K562 (cell line): ENCODE measurements at regions not wholly inside any gene's neighbourhood (a gene's known extent, or its start where the extent isn't known, plus 50 kb on each side); places are given as distances from the start of the nearest gene placed in this dataset.

Experiments
- ATAC-seq: fragments of 200-7000 bp; cut with Tn5 transposase; 3 replicates; pipeline ENCODE4 v1.9.1; 2020; ENCODE audit warnings: moderate library complexity
- BruUV-seq: library from RNA; stranded (reverse); fragments of 400-500 nt; replicated peaks from 2 replicates; lab custom pipeline; 2021; lab: Mats Ljungman, UMichigan
- CTCF ChIA-PET: fragments of 300-600 bp; formaldehyde crosslinking; extraction: SDS; loops from one replicate; lab custom pipeline; 2021; ENCODE audit warnings: low intra/inter-chr PET ratio; lab: Yijun Ruan, JAX
- POLR2A ChIA-PET: fragments of 300-600, 350-650 bp; sonication (Branson Sonifier 250); formaldehyde crosslinking; extraction: SDS; loops from one replicate; lab custom pipeline; 2021; ENCODE audit warnings: antibody characterized with exemption, inconsistent platforms; lab: Yijun Ruan, JAX
- DNase-seq, 4 experiments: peaks; one replicate each; pipeline versions ENCODE4 v3.0.0 to v3.0.0-alpha.2; 2011 to 2018; ENCODE audit warnings: low spot score in 3 of 4, mixed read lengths in 3 of 4; ENCODE audit errors: extremely low read depth in 1 of 4
- FAIRE-seq: peaks from 2 replicates; lab custom pipeline; 2011; peaks lifted over from hg19 to GRCh38; lab: Jason Lieb, UNC
- H2AFZ ChIP-seq: 2 replicates; pipeline ENCODE4 v1.6.0; 2011; ENCODE audit warnings: low read depth, low read length, control low read depth, inconsistent platforms
- H3K27ac ChIP-seq: fragments of 200-600 bp; 3 replicates; pipeline ENCODE4 v1.8.0; 2011; ENCODE audit warnings: low read depth, mild to moderate bottlenecking, control low read depth, inconsistent platforms, low read length, moderate library complexity, mixed read lengths; ENCODE audit errors: extremely low read depth
- H3K27me3 ChIP-seq, 2 experiments: fragments of 300-600 bp in 1 of 2; 2 replicates in 1 of 2; 3 replicates in 1 of 2; pipeline versions ENCODE4 v1.6.0 to v1.8.0; 2011; ENCODE audit warnings: inconsistent platforms in 2 of 2, low read length in 2 of 2, mild to moderate bottlenecking in 1 of 2, mixed read lengths in 1 of 2, moderate library complexity in 1 of 2; ENCODE audit not compliant: control insufficient read depth in 2 of 2, insufficient read depth in 2 of 2
- H3K36me3 ChIP-seq: fragments of 300-600 bp; 3 replicates; pipeline ENCODE4 v1.8.0; 2011; ENCODE audit warnings: mild to moderate bottlenecking, low read length, inconsistent platforms; ENCODE audit not compliant: control insufficient read depth, insufficient read depth
- H3K4me1 ChIP-seq, 2 experiments: fragments of 200-600 bp in 1 of 2; replicated peaks in 1 of 2; 2 replicates in 1 of 2; 3 replicates in 1 of 2; pipeline versions ENCODE4 v1.5.1 to v1.8.0; 2011; ENCODE audit warnings: inconsistent platforms in 2 of 2, low read length in 2 of 2, mild to moderate bottlenecking in 1 of 2, mixed read lengths in 1 of 2, moderate library complexity in 1 of 2; ENCODE audit not compliant: control insufficient read depth in 2 of 2, insufficient read depth in 2 of 2
- H3K4me2 ChIP-seq: 2 replicates; pipeline ENCODE4 v1.6.1; 2011; ENCODE audit warnings: low read length, control low read depth, inconsistent platforms, mixed read lengths; ENCODE audit not compliant: insufficient read depth
- H3K4me3 ChIP-seq: fragments of 200-600 bp; sonication (generic), shearing (Covaris generic); 2 replicates; pipeline ENCODE4 v1.5.1; 2016; ENCODE audit warnings: control low read depth, inconsistent platforms
- H3K79me2 ChIP-seq: fragments of 200-600 bp; 3 replicates; pipeline ENCODE4 v1.8.0; 2011; ENCODE audit warnings: low read length, inconsistent platforms; ENCODE audit not compliant: control insufficient read depth, insufficient read depth
- H3K9ac ChIP-seq, 2 experiments: 2 replicates each; pipeline versions ENCODE4 v1.6.0 to v1.6.1; 2011; ENCODE audit warnings: low read depth in 2 of 2, low read length in 2 of 2, control low read depth in 1 of 2, inconsistent platforms in 1 of 2, mild to moderate bottlenecking in 1 of 2, mixed read lengths in 1 of 2; ENCODE audit not compliant: insufficient read depth in 1 of 2
- H3K9me1 ChIP-seq: one replicate; pipeline ENCODE4 v1.6.0; 2011; ENCODE audit warnings: inconsistent platforms, mild to moderate bottlenecking, low read length, moderate library complexity; ENCODE audit not compliant: control insufficient read depth, insufficient read depth
- H3K9me3 ChIP-seq: replicated peaks from 2 replicates; pipeline ENCODE4 v1.5.1; 2011; ENCODE audit warnings: low read depth, low read length, inconsistent platforms; ENCODE audit not compliant: control insufficient read depth, insufficient read depth
- H4K20me1 ChIP-seq: replicated peaks from 2 replicates; pipeline ENCODE4 v1.6.1; 2011; ENCODE audit warnings: low read length, inconsistent platforms, mixed read lengths; ENCODE audit not compliant: control insufficient read depth, insufficient read depth
- FOSL1 ChIP-seq: fragments of 200-800 bp; sonication (Bioruptor generic); conservative IDR thresholded peaks from 2 replicates; pipeline ENCODE4 v1.6.1; 2016; ENCODE audit warnings: missing genetic modification characterization, missing compliant biosample characterization
- RBM34 ChIP-seq: fragments of 200-400 bp; formaldehyde crosslinking; IDR thresholded peaks from 2 replicates; pipeline ENCODE4 v1.6.1; 2018; ENCODE audit warnings: low read length, borderline replicate concordance; ENCODE audit not compliant: insufficient read depth
- ZNF311 ChIP-seq: fragments of 250-450 bp; sonication (Bioruptor Pico); IDR thresholded peaks from 2 replicates; pipeline ENCODE4 v1.4.0; 2020; ENCODE audit warnings: mild to moderate bottlenecking, moderate library complexity
- WGBS: fragments of 100-300 bp; shearing (Covaris generic); methylation state at CpG from one replicate; pipeline ENCODE4 v1.1.6; 2016; ENCODE audit warnings: low coverage, mixed read lengths; ENCODE audit not compliant: insufficient coverage; ENCODE audit errors: missing lambda C conversion rate; 5-methylcytosine and 5-hydroxymethylcytosine counted together
- in situ Hi-C: fragments of 300-500 bp; cut with MboI; formaldehyde crosslinking; loops from 4 replicates; pipeline ENCODE4 v1.15.0; 2018; ENCODE audit warnings: inconsistent platforms, mixed read lengths
- intact Hi-C: fragments of 100-400 bp; cut with micrococcal nuclease; formaldehyde crosslinking; loops from 2 replicates; pipeline ENCODE4 v1.14.2; 2022
- TF ChIP-seq, protein P1 (sequence below): fragments of 250-450 bp; sonication (Bioruptor Pico); IDR thresholded peaks from 2 replicates; pipeline ENCODE4 v1.4.0; 2020; ENCODE audit warnings: mild to moderate bottlenecking

DNA sequence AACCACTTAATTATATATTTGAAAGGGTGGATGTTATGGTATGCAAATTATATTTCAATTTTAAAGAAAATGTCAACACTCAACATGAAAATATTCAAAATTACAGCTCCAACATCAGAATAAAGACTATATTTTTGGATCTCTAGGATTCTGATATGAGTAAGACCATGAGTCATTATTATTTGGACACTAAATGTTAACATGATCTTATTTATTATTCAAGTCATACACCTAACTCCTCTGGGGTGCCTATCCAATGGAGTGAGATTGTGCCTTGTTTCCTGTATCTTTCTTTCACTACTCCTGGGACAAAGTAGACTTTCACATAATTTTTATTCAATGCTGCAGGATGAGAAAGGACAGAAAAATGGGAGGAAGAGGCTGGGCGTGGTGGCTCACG is 135.2 kb upstream of the PRSS1 start:
- CTCF ChIA-PET: no interaction called here
- WGBS: 8% methylated on average over 2 of the region's 2 CpGs
- H3K9ac ChIP-seq: no peak overlapping the region
- TF ChIP-seq ZNF311 (CRISPR knock-in tag) (no peak), RBM34 (no peak), FOSL1 (tag) (peak; percentile 40; the same call in 1 of the 2 replicates)
- TF ChIP-seq, protein P1, sequence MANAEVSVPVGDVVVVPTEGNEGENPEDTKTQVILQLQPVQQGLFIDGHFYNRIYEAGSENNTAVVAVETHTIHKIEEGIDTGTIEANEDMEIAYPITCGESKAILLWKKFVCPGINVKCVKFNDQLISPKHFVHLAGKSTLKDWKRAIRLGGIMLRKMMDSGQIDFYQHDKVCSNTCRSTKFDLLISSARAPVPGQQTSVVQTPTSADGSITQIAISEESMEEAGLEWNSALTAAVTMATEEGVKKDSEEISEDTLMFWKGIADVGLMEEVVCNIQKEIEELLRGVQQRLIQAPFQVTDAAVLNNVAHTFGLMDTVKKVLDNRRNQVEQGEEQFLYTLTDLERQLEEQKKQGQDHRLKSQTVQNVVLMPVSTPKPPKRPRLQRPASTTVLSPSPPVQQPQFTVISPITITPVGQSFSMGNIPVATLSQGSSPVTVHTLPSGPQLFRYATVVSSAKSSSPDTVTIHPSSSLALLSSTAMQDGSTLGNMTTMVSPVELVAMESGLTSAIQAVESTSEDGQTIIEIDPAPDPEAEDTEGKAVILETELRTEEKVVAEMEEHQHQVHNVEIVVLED (CRISPR knock-in tag): no peak
- TF ChIP-seq, all 486 proteins: peak for 1
- intact Hi-C loops (no loop called here), in situ Hi-C loops (no loop called here)
- Histone ChIP-seq H3K4me1 (no peaks in the 10 kb centered on the region; a peak in 1 of 5 replicates), H3K9me1 (no peaks in the 10 kb centered on the region), H3K27ac (no peak overlapping the region), H3K4me2 (no peak overlapping the region), H3K36me3 (no peaks in the 10 kb centered on the region), H4K20me1 (no peaks in the 10 kb centered on the region), H3K4me3 (no peak overlapping the region), H3K27me3 (peaks cover 2 to 11% of the 10 kb centered on the region in 2 experiments; a peak in 2 of 5 replicates), H3K79me2 (no peaks in the 10 kb centered on the region), H2AFZ (no peak overlapping the region), H3K9me3 (no peaks in the 10 kb centered on the region)
- BruUV-seq: no TSS peak
- POLR2A ChIA-PET: no interaction called here
- FAIRE-seq (no peak), ATAC-seq (no peak), DNase-seq (no peak)
